Stimulated activated CD8-positive, alpha-beta memory T cell treated with anti-CD3 and anti-CD28 coated beads, Interleukin-15, amount 100 ng/mL, for 24 hours (primary cell): ENCODE measurements at regions not wholly inside any gene's neighbourhood (a gene's known extent, or its start where the extent isn't known, plus 50 kb on each side); places are given as distances from the start of the nearest gene placed in this dataset.

Source experiments
- DNase-seq: peaks from one replicate; pipeline ENCODE4 v3.0.0-alpha.2; 2020; ENCODE audit warnings: low read depth

DNA sequence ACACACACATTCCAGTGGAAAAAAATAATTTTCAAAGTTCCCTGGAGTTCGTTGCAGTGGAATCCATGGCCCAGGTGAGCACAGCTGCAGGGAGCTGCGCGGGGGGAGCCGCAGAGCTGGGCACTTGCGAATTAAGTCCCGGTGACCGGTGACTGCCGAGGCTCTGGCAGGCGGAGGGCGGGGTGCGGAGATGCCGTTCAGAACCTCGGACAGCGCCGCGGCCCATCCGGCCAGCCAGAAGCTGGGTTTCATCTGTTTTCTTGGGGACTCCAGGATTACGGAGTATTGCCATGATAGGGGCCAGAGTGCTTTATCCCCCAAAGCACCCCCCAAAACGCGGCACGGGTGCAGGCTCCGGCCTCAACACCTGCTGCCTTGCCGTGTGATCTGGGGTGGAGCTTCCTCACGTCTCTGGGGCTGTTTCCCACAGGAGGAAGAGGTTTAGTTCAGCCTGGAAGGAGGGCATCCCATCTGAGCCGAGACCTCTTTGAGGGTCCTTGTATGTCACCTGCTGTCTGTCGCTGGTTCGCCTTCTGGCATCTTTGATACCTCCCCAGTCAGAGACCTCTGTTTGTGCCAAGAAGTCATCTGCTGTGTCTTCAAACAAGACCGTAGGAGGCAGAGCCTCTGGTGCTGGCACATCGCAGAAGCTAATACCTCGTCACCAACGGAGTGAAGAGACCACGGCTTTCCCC, 99.4 kb downstream of the YTHDF1 start:
- DNase-seq: no peak

DNA sequence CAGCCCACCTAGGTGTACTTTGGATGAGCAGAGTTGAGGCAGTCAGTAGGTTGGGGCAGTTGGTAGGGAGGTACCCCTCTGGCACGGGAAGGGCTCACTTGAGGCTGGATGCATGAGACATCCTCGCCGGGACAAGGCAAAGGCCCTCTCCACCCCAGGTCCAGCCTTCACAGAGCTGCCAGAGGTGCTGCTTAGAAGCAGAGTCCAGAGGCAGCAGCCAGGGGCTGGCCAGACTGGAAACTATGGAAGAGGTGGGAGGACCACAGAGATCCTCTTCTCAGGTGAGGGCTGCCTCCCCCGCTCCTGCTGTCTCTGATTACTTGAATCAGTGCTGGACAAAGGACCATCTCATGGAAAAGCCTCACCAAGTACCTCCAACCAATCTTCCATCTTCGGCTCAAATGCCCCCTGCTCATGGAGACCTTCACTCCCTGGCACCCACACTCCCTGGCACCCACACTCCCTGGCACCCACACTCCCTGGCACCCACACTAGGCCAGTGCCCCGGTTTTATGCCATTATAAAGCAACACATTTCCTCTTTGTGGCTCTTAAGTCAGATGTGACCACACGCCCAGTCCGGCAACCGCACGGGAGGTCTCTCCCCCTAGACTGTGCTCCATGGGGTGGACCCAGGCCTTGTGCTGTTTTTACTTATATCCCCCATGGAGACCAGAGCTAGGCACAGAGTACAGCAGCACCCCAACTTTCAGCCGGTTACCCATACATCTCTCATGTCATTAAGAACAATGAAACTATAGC, 100.1 kb downstream of the YTHDF1 start:
- no peak for DNase-seq

DNA sequence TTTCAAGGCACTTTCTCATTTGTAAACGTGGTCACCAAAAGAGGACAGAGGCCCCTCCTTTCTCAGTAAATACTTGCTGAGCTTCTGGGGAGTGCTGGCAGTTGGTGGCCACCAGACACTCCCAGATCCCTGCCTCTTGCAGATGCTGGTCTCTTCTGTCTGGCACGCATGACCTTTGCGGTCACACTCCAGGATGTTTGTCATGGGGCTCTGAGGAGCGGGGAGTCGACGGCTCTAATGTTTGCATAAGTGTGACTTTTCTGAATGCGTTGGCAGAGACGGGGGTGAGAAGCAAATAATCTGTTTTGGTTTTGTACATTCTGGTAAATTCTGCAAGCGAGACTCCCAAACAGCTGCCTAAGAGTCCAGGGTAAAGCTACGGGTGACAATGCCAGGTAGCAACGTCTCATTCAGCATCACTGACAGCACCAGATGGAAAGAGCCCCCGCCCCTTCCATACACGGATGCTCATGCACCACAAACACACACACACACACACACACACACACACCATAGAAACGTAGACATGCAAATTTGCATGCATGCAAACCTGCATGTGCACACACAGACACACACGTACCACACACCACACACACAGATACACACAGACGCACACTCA, 101.1 kb downstream of the YTHDF1 start:
- no peak for DNase-seq

DNA sequence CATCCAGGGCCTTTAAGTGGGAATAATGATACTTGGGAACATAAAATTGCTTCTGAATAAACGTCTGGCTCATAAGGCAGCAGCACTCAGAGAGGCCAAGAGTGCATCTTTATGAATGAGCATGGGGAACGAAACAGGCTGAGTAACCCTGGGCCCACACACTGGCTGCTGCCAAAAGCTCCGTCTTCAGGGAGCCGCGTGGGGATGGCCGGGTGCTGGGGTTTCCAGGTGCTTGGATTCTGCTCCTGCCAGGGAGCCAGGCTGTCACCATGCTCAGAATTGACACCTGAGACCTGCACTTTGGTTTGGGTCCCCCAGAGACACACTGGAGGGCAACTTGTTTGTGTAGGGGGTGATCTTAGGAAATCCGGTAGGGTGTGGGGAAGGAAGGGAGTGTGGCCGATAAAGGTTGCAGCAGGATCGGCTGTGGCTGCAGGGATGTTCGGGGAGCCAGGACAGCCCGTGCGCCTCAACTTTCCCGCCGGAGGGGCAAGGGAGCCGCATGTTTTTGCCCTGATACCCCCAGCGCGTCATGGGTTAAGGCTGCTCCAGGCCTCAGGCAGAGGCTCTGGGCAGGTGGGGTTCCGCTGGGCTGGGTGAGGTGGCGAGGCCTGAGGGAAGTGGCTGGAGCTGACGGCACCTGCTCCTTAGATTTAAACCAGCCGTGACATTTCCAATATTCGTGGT, 101.8 kb downstream of the YTHDF1 start:
- DNase-seq: no peak

DNA sequence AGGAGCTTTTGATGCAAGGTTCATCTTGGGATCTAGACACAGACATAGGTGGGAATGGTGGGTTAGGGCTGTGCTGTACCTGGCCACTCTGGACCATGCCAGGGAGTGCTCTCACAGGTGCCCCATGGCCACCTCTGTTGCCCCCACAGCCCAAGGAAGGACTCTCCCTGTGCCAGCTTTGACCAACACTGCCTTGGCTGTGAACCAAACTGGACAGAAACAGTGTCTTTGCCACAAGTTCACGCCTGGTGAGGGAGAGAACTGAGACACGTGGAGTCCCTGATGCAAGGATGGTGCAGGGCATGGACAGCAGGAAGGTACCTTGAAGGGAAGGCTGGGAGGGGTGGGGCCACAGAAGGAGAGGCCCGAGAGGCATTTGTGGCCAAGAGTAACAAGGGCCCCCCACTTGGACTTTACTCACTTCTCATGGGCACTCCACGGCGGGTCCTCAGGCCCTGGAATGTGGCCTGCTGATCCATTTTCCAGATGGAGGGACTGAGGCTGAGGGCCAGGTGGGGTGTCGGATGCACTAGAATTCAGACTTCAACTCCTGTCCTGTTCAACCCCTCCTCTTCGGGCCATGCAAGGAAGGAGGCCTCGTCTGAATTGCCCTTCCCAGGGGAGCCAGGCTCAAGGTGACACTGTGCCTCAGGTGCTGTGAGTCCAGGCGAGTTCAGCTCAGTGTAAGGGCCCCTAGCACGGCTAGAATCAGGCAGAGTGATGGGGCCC, 103.3 kb downstream of the YTHDF1 start:
- no peak for DNase-seq

DNA sequence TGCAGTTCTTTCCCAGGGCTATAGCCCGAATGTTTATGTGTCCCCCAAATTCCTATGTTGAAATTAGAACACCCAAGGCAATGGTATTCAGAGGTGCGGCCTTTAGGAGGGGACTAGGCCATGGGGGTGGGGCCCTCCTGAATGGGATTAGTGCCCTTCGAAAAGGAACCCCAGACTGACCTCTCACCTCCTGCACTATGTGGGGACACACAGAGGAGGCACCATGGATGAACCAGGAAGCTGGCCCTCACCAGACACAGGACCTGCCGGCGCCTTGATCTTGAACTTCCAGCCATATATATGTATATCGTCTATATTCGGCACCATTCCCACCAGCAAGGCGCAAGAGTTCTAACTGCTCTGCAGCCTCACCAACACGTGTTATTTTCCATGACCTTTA, 101.5 kb upstream of the BHLHE23 start:
- no peak for DNase-seq

DNA sequence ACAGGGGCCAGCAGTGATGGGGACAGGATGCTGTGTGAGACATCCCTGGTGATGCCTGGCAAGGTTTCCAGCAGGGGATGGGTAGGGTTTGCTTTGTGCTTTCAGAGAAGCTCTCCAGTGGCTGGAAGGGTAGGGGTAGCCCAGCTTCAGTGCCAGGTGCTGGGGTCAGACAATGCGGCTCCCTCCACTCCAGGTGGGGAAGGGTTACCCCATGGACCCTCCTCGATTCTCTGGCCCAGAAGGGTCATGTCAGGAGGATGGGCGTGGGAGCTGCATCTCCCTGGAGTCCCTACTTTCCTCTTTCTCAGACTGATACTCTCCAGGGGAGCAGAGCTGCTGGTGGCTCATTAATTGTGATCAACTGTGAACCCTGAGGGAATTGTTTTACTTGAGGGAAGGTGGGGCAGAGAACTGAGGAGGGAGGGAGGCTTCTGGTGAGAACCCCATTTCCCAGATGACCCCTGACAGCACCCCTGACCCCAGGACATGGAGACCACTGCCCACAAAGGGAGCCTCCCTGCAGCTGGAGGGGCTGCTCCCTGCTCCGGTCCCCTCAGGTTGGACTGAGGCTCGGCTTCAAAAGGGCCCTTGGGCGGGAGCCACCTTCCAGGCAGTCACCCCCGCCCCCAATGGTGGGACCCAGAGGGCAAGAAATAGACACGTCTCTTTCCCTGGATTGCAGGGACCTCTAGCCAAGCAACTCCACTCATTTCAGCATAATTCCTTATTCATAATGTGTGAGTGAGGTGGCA, 100.9 kb upstream of the BHLHE23 start:
- no peak for DNase-seq

DNA sequence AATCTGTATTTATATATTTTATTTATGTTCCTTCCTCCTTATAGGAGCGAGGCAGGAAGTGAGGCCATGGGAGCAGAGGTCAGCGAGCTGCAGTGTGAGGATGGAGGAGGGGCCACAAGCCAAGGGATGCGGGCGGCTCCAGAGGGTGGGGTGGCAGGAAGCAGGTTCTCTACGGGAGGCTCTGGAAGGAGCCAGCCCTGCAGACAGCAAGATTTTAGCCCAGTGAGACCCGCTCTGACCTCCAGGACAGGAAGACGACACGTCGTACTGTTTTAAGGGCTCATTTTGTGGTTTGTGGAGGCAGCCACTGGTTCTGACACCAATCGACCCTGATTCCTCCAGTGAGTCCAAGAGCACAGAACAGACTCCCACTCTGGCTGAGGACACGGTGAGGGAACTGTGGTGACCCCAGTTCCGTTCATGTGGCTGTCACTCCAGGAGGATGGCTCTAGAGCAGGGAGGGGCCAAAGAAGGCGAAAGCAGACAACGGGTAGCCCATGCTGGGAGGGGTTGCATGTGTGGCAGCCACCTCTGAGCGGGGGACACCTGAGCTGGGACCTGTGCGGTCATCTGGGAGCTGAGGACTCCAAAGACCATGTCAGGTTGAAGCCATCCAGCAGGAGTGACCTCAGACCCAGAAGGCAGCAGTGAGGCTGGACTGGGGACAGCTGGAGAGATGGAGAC, 100.1 kb upstream of the BHLHE23 start:
- DNase-seq: no peak

DNA sequence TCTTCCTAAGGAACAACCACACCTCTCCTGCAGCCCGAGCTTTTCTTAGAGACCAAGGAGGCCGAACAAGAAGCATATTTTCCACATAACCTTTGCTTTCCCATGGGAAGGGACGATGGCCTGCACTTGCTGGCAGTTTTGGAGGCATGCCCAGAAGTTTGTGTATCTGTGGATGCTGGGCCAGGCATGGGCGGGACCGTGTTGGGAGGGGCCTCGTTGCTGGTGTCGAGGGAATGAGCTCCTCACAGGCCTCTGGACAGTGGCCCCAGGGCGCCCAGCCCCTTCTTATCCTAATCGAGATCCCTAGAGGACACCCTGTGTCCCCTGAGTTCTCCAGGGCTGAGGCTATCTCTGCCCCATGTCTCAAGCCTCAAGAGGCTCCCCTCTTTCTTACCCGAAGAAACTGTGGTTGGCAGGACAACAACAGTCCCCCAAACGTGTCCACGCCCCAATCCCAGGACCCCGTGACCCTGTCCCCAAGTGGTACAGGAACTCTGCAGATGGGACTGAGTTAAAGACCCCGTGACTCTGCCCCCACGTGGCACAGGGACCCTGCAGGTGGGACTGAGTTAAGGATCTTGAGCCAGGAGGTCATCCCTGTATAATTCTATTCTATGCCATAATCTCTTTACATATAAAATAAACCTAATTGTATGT, 99.5 kb upstream of the BHLHE23 start:
- no peak for DNase-seq

DNA sequence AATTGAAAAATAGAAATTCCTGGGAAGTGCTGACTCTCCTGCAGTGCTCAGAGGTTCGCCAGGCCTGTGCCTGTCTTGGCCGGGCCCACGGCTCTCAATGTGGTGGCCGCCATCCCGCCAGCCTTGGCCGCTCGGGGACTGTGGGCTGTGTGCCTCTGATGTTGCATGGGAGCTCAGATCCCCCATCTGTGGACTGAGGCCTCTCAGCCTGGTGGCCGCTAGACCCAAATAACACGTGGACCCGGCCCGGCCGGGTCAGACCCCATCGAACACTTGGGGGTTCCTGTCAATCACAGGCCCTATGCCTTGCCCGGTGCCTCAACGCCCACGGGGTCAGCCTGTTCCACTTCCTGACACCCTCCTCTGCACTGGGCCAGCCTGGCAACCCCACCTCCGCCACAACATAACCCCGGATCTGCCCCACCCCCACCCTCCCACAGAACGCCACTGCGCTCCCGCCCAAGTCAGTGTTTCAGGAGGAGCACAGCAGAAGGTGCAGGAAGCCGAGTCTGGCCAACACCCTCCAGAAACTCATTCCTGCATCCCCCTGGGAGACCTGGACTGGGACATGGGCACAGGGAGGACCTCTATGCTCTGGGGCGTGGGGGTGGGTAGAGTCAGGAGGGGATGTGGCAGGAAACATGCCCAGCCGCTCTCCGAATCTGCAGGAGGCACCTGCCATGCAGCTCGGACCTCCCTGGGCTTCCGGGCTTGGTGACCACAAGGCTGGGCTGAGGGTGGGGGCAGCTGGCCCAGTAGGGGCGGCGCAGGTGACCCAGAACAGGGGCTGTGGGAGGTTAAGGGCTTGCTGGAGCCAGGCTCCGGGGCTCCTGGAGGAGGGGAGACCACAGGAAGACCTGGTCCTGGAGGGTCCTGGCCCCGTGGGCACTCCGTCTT, 98.7 kb upstream of the BHLHE23 start:
- DNase-seq: no peak

DNA sequence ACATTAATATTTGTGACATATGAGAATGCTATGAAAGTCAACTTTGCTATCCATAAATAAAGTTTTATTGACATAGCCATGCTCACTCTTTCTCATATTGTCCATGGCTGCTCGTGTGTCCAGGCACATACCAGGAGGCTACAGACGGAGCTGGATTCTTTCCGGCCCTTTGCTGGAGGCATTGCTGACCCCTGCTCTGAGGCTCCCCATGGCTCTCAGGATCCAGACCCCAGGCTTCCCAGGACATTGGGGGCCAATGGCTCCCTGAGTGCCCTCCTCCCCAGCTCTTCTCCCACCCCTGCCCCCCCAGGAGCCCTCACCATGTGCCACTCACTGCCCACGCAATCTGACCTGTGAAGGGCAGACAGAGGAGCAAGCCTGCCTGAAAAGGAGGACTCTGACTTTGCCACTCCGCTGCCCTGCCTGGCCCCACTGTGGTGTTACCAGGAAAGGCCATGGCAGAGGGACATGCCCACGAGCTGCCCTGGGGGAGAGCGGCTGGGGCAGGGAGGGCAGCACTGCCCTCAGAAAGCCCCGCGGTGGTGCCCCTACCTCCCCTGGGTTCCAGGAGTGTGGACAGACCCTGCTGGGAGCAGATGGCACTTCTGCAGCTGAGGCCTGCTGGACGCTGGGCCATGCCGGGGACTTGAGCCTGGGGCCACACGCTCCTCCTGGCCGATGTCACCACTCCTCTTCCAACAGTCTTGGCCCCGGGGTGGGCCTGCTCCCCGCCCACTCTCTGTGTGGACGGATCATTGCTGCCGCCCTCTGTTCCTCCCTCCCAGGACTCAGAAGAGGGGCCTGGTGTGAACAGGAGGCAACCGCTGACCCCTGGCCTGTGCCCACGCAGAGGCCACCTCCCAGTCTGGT, 97.8 kb upstream of the BHLHE23 start:
- no peak for DNase-seq

DNA sequence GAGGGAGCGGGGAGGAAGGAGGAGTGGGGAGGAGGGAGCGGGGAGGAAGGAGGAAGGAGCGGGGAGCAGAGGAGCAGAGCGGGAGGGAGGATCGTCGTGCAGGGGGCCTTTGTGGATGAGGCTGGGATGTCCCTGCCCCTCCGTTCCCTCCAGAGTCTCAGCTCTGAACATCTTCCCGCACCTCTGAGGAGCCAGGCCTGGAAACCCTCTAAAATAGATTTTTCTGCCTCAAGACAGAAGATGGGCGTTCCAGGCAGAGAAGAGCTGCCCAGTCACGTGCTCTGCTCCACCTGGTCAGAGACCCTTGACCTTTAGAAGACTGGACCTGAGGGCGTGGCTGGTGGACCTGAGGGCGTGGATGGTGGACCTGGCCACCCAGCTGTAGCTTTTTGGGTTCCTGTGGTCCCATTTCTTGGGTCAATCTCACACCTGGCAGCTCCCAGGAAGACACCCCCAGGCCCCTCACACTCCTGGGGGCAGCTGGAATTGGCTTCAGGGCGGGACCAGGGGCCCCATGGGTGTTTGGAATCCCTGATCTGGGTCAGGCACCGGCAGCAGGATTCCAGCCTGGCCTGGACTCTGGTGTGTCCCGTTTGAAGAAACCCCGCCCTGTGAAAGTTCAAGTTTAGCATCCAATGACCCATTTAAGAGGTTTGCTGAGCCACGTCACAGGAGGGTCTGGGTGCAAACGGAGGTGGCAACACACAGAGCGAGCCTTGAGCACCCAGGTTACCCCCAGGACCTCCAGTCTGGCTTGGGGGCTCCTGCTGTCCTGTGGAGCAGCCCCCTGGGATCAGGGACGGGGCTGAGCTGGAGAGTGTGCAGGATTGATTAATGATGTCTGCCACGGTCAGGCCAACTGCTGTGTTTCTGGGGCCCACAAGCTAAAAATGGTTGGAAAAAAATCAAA, 96.9 kb upstream of the BHLHE23 start:
- no peak for DNase-seq

DNA sequence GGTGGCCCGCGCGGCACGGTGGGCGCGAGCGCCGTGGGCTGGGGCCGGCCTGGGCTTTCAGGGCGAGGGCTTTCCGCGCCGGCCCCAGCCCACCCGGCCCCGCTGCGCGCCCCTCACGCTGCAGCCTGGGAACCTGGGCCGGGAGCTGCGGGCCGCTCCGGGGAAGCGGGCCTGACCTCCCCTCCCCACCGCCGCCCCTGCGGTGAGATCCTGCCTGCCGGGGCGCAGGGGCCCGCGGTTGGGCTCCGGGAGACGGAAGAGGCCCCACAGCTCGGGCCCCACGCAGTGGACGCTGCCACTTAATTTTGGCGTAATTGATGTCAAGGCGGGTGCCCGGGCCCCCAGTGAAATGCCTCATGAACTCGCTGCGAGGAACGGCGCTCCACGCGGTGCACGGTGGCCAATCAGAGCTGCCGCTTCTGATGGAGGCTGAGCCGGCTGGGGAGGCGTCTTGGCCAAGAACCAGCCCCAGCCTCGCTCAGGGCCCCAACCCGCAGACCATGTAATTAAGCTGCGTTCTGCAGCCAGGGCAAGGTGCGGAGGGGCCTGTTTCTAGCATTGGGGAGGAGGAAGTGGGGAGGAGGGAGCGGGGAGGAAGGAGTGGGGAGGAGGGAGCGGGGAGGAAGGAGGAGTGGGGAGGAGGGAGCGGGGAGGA, 96.1 kb upstream of the BHLHE23 start:
- DNase-seq: peak; percentile 32

DNA sequence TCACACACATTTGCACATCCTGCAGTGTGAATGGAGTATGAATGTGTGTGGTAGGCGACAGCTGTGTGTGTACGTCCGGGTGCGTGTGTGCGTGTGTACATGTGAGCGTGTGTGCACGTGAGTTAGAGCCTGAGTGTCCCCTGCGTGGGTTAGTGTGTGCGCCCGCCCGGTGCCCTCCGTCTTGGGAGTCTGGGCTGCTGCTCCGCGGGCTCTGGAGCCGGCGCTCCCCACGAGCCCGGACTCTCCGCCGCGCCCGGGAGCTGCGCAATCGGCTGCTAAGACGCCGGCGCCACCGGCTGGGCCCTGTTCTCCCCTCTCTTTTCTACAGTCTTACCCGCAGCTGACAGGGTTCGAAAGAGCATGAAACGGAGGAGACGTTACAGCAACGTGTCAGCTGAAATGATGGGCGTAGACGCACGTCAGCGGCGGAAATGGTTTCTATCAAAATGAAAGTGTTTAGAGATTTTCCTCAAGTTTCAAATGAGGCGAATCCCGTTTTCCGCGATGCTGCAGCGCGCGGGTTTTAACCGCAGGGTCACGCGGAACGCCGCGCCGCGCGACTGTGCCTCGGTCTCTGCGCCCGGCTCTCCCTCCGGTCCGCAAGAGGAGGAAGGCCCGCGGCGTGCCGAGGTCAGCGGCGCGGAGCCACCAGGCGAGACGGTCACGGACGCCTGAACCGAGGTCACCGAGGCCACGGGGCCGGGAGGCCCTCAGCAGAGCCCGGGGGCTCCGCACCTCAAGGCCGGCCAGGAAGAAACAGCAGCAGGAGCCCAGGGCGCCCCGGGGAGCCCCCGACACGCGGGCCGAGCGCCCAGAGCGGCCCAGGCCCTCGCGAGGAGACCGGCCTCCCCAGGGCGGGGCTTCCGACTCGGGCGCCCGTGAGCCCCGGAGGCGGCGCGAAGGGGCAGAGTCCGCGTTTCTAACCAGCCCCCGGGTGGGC, 95.3 kb upstream of the BHLHE23 start:
- DNase-seq: peak; percentile 28

DNA sequence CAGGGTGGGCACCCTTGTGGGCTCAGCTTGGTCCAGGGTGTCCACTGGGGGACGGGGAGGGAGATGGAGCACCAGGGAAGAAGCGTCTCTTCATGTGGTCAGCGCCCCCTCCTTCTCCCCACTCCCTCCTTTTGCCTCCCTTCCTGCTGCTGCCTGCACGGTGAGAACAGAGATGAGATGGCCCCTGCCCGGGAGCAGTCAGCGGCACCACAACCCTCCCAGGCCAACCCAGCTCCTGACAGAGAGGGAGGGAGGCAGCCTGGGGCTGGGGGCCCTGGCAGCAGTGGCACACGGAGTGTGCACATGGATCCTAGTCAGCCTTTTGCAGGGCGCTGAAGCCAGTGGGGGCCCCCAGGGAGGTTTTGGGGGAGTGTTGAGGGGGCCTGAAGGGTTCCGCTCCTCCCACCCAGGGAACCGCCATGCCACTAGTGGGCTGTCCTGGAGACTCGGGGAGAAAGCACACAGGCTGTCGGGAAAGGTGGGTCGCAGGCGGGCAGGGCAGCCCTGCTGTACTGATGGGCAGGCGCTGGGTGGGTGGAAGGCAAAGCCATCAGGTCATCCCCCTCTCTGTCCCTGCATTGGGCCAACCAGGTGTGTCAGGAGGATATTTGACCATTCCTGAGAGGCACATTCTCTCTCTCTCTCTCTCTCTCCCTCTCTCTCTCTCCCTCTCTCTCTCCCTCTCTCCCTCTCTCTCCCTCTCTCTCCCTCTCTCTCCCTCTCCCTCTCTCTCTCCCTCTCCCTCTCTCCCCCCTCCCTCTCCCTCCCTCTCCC, 94.3 kb upstream of the BHLHE23 start:
- DNase-seq: no peak
